ENCODE measurements at regions not wholly inside any gene's neighbourhood (a gene's known extent, or its start where the extent isn't known, plus 50 kb on each side); places are given as distances from the start of the nearest gene placed in this dataset.

- Histone ChIP-seq H3K4me3 (no peak overlapping the region), H3K27ac (no peak overlapping the region), H3K4me1 (no peaks in the 10 kb centered on the region), H3K27me3 (no peaks in the 10 kb centered on the region), H3K36me3 (no peaks in the 10 kb centered on the region), H3K9me3 (no peaks in the 10 kb centered on the region)
- no peak for DNase-seq
- intact Hi-C loops (cut with DNase I; ENCODE audit: low total_unique reads), result no loop called here
- no peak for TF ChIP-seq CTCF (IDR thresholded peaks at IDR 0.05)
These were observed 61.1 kb upstream of the FAM169A start for GRCh38 chr5:74927336-74927735.

DNA sequence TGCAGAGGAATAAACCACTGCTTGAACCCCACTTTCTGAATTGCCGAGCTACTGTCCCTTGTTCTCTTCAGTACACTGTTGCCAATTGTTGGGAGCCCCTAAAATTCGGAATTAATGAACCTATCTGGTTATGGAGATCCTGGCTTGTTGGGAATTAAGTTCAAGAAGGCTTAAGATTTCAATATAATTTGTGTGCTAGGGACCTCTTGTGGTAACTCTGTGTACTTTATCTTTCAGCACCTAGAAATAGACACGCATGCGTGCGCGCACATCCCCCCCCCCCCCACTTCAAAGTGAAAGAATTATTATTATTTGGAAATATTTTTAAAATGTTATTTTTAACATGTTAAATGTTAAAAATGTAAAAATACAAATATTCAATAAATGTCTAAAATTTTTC is 53.3 kb upstream of the FAM169A start:
- no peaks in the 10 kb centered on the region for H3K9me3 ChIP-seq
- no peak overlapping the region for H3K4me3 ChIP-seq
- no peaks in the 10 kb centered on the region for H3K27me3 ChIP-seq
- intact Hi-C loops (cut with DNase I; ENCODE audit: low total_unique reads), result loop anchor here (5.0 kb wide), 1 partner anchor 247 kb away; no protein-coding TSS in a partner anchor
- H3K36me3 ChIP-seq, result no peaks in the 10 kb centered on the region
- peak; percentile 43 to 47 for TF ChIP-seq CTCF (IDR thresholded peaks at IDR 0.05)
- no peaks in the 10 kb centered on the region for H3K4me1 ChIP-seq
- H3K27ac ChIP-seq, result no peak overlapping the region
- no peak for DNase-seq

DNA sequence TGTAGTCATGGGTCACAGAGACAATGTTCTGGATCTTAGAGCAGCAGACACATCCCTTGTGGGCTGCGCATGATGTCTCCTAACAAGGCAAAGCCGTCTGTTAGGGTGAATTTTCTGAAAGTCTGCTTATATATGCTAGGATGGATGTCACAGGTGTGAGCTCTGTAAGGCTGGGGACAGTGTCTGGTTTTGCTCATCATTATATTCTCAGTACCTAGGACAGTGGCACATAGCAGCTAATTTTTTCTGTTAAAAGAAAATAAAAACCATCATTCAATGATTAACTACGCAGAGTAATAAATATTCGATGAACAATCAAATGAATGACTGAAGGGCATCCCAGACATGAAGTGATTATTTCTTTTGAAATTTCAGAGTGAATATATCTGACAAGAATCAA is 52.9 kb upstream of the FAM169A start:
- no peak for DNase-seq
- Histone ChIP-seq H3K4me1 (no peaks in the 10 kb centered on the region), H3K4me3 (no peak overlapping the region), H3K36me3 (no peaks in the 10 kb centered on the region), H3K27ac (no peak overlapping the region), H3K27me3 (no peaks in the 10 kb centered on the region), H3K9me3 (no peaks in the 10 kb centered on the region)
- intact Hi-C loops (cut with DNase I; ENCODE audit: low total_unique reads), result loop anchor here (5.0 kb wide), 1 partner anchor 247 kb away; no protein-coding TSS in a partner anchor
- no peak for TF ChIP-seq CTCF (IDR thresholded peaks at IDR 0.05)

- no peaks in the 10 kb centered on the region for H3K4me1 ChIP-seq
- no peak overlapping the region for H3K4me3 ChIP-seq
- TF ChIP-seq CTCF (IDR thresholded peaks at IDR 0.05), result no peak
- no peak overlapping the region for H3K27ac ChIP-seq
- H3K27me3 ChIP-seq, result no peaks in the 10 kb centered on the region
- DNase-seq, result no peak
- H3K9me3 ChIP-seq, result no peaks in the 10 kb centered on the region
- intact Hi-C loops (cut with DNase I; ENCODE audit: low total_unique reads), result loop anchor here (5.0 kb wide), 1 partner anchor 246 kb away; no protein-coding TSS in a partner anchor
- no peaks in the 10 kb centered on the region for H3K36me3 ChIP-seq
These were observed 52.1 kb upstream of the FAM169A start for GRCh38 chr5:74918232-74918669.

- no peaks in the 10 kb centered on the region for H3K9me3 ChIP-seq
- no peaks in the 10 kb centered on the region for H3K27me3 ChIP-seq
- TF ChIP-seq CTCF (IDR thresholded peaks at IDR 0.05), result no peak
- H3K4me3 ChIP-seq, result no peak overlapping the region
- intact Hi-C loops (cut with DNase I; ENCODE audit: low total_unique reads), result loop anchor here (5.0 kb wide), 1 partner anchor 245 kb away; no protein-coding TSS in a partner anchor
- no peaks in the 10 kb centered on the region for H3K36me3 ChIP-seq
- no peak overlapping the region for H3K27ac ChIP-seq
- no peaks in the 10 kb centered on the region for H3K4me1 ChIP-seq
- no peak for DNase-seq
These were observed 50.9 kb upstream of the FAM169A start for GRCh38 chr5:74916831-74917710.

Measured in tibial artery (tissue), 4 donors.